Activated CD4-positive, alpha-beta T cell treated with anti-CD3 and anti-CD28 coated beads, Interleukin-2, amount 10 ng/mL, durations not matched to agents 7 days and 5 days (primary cell): ENCODE measurements at regions not wholly inside any gene's neighbourhood (a gene's known extent, or its start where the extent isn't known, plus 50 kb on each side); places are given as distances from the start of the nearest gene placed in this dataset.

Source experiments
- CTCF ChIA-PET: fragments of 350-600 bp; sonication (Branson Sonifier 250); formaldehyde crosslinking; loops from one replicate; lab custom pipeline; 2021; ENCODE audit warnings: antibody characterized with exemption; lab: Charles Lee
- POLR2A ChIA-PET: fragments of 350-600 bp; sonication (Branson Sonifier 250); formaldehyde crosslinking; loops from one replicate; lab custom pipeline; 2021; ENCODE audit warnings: antibody characterized with exemption; lab: Charles Lee
- DNase-seq: peaks from one replicate; pipeline ENCODE4 v3.0.0-alpha.2; 2020
- H3K27ac Mint-ChIP-seq: one replicate; pipeline ENCODE4 v1.8.0; 2021; ENCODE audit warnings: mild to moderate bottlenecking, moderate library complexity, mixed read lengths
- H3K27me3 Mint-ChIP-seq: one replicate; pipeline ENCODE4 v1.8.0; 2021; ENCODE audit warnings: mixed read lengths
- H3K36me3 Mint-ChIP-seq: one replicate; pipeline ENCODE4 v1.8.0; 2021; ENCODE audit warnings: low read depth, mixed read lengths
- H3K4me1 Mint-ChIP-seq: one replicate; pipeline ENCODE4 v1.8.0; 2021; ENCODE audit warnings: mixed read lengths
- H3K4me3 Mint-ChIP-seq: one replicate; pipeline ENCODE4 v1.8.0; 2021; ENCODE audit warnings: mild to moderate bottlenecking, moderate library complexity, mixed read lengths
- H3K9me3 Mint-ChIP-seq: one replicate; pipeline ENCODE4 v1.8.0; 2021; ENCODE audit warnings: mixed read lengths

- no peaks in the 10 kb centered on the region for H3K4me1 Mint-ChIP-seq
- POLR2A ChIA-PET, result no interaction called here
- H3K27ac Mint-ChIP-seq, result no peak overlapping the region
- DNase-seq, result no peak
- H3K27me3 Mint-ChIP-seq, result no peaks in the 10 kb centered on the region
- H3K36me3 Mint-ChIP-seq, result no peaks in the 10 kb centered on the region
- H3K4me3 Mint-ChIP-seq, result no peak overlapping the region
- no peaks in the 10 kb centered on the region for H3K9me3 Mint-ChIP-seq
- CTCF ChIA-PET, result no interaction called here
Measured at GRCh38 chr12:115473257-115473956, 789.4 kb upstream of the TBX3 start.

- Mint-ChIP-seq H3K9me3 (no peaks in the 10 kb centered on the region), H3K4me3 (no peak overlapping the region), H3K27ac (no peak overlapping the region), H3K36me3 (no peaks in the 10 kb centered on the region), H3K27me3 (no peaks in the 10 kb centered on the region), H3K4me1 (no peaks in the 10 kb centered on the region)
- ChIA-PET CTCF (no interaction called here), POLR2A (no interaction called here)
- DNase-seq, result no peak
Measured at GRCh38 chr12:115472852-115473251, 788.9 kb upstream of the TBX3 start.

DNA sequence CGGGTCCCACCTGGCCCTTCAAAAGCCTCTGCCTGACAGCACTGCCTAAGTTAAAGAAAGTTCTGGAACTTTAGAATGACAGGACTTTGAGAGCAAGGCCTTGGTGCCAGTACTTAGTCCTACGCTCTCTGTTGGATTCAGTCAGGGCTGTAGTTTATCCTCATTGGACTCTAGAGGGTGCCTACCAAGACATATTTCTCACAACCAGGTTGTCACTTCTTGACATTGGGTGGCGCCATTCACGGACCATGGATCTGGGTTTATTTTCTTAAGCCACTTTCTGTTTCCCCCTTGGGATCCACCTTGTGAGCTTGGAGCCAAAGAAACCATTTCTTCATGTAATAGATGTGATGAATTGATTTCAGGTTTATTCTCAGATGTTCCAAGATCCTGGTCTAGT is 787.0 kb upstream of the TBX3 start:
- Mint-ChIP-seq H3K36me3 (no peaks in the 10 kb centered on the region), H3K4me3 (no peak overlapping the region), H3K27me3 (no peaks in the 10 kb centered on the region), H3K4me1 (no peaks in the 10 kb centered on the region), H3K9me3 (no peaks in the 10 kb centered on the region), H3K27ac (no peak overlapping the region)
- DNase-seq, result no peak
- CTCF ChIA-PET, result no interaction called here
- POLR2A ChIA-PET, result no interaction called here

DNA sequence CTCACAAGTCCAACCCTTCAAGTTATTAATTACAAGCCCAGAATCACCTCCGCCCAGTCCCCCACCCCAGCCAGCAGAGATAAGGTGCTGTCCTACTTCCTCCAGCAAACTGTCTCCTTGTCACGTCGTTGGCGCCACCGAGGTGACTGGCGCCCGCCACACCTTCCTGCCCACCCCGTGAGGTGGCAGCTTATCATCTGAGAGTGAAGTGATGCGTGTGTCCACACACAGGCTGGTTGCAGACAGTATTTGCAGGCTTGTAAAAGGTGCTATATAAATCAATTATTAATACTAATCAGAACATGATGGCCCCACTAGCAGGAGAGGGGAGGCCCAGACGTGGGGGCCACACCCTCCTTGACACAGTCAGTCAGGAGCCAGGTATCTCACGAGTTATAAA is 786.6 kb upstream of the TBX3 start:
- DNase-seq, result no peak
- Mint-ChIP-seq H3K9me3 (no peaks in the 10 kb centered on the region), H3K27me3 (no peaks in the 10 kb centered on the region), H3K4me3 (no peak overlapping the region), H3K36me3 (no peaks in the 10 kb centered on the region), H3K4me1 (no peaks in the 10 kb centered on the region), H3K27ac (no peak overlapping the region)
- POLR2A ChIA-PET, result no interaction called here
- CTCF ChIA-PET, result no interaction called here

GRCh38 chr12:115468087-115468510 is 784.1 kb upstream of the TBX3 start:
- H3K9me3 Mint-ChIP-seq, result no peaks in the 10 kb centered on the region
- no peaks in the 10 kb centered on the region for H3K36me3 Mint-ChIP-seq
- no peak overlapping the region for H3K27ac Mint-ChIP-seq
- H3K4me1 Mint-ChIP-seq, result no peaks in the 10 kb centered on the region
- ChIA-PET POLR2A (no interaction called here), CTCF (no interaction called here)
- H3K4me3 Mint-ChIP-seq, result no peak overlapping the region
- no peak for DNase-seq
- no peaks in the 10 kb centered on the region for H3K27me3 Mint-ChIP-seq

DNA sequence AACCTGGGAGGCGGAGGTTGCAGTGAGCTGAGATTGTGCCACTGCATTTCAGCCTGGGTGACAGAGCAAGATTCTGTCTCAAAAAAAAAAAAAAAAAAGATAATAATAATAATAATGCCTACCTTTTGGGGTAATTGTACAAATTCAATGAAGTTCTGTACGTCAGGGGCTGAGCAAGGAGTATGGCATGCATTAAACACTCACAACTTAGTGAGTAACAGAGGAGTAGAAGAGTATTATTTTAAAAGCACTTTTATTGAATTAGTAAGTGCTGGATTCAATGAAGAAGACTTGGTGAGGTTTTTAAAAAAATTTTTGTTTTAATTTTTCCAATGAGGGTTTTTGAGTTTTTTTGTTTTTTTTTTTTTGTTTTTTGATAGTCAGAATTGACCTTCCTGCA is 783.6 kb upstream of the TBX3 start:
- ChIA-PET CTCF (no interaction called here), POLR2A (no interaction called here)
- H3K9me3 Mint-ChIP-seq, result no peaks in the 10 kb centered on the region
- DNase-seq, result no peak
- no peak overlapping the region for H3K27ac Mint-ChIP-seq
- no peaks in the 10 kb centered on the region for H3K4me1 Mint-ChIP-seq
- H3K4me3 Mint-ChIP-seq, result no peak overlapping the region
- H3K27me3 Mint-ChIP-seq, result no peaks in the 10 kb centered on the region
- no peaks in the 10 kb centered on the region for H3K36me3 Mint-ChIP-seq

- H3K9me3 Mint-ChIP-seq, result no peaks in the 10 kb centered on the region
- no peak overlapping the region for H3K27ac Mint-ChIP-seq
- CTCF ChIA-PET, result no interaction called here
- H3K36me3 Mint-ChIP-seq, result no peaks in the 10 kb centered on the region
- no peaks in the 10 kb centered on the region for H3K27me3 Mint-ChIP-seq
- POLR2A ChIA-PET, result no interaction called here
- no peaks in the 10 kb centered on the region for H3K4me1 Mint-ChIP-seq
- no peak overlapping the region for H3K4me3 Mint-ChIP-seq
- DNase-seq, result no peak
Measured at GRCh38 chr12:115466076-115466475, 782.1 kb upstream of the TBX3 start.

DNA sequence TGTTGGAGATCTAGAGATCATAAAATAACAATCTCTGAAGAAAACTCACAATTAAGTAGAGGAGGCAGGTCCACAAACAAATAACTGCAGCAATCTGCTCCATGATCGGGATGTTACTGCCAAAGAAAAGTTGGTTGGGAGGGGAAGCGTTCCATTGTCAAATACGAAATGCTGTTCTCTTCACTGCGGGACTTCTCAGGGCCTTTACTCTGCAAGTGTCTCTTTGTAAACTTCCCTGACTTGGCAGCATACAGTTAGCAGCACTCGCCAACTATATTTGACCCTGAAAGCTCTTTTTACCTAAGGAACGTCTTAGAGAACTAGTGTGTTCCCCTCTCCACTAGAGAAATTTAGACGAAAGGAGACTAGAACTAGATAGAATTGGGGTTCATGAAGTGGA is 780.7 kb upstream of the TBX3 start:
- POLR2A ChIA-PET, result no interaction called here
- H3K9me3 Mint-ChIP-seq, result no peaks in the 10 kb centered on the region

DNA sequence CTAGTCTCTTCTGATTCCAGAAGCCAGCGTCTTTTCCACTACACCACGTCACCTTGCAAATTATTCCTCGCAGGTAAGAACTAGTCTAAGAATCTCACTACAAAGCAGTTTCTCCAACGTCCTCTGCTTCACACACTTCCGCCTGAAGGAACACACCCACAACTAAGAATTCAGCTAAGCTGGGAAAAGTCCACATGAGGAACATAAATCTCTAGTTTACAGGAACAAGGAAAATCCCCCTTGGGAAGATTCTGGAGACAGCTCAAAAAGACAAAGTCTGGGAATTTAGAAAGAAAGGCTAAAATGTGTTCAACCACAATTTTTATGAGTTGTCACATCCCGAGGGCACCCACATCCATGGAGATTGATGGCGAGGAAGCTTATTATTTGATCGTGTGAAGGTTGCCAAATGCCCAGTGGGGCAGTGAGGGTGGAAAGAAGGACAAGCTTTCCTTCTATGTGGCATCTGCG is 780.2 kb upstream of the TBX3 start:
- Mint-ChIP-seq H3K4me1 (no peaks in the 10 kb centered on the region), H3K27ac (no peak overlapping the region), H3K4me3 (no peak overlapping the region), H3K27me3 (no peaks in the 10 kb centered on the region), H3K36me3 (no peaks in the 10 kb centered on the region), H3K9me3 (no peaks in the 10 kb centered on the region)
- POLR2A ChIA-PET, result no interaction called here
- CTCF ChIA-PET, result interaction anchor here (0.7 kb wide), 1 partner anchor 35 kb away, joined by 3 read pairs; no protein-coding TSS in a partner anchor
- DNase-seq, result no peak

More for the DNA sequence above, 780.7 kb upstream of the TBX3 start:
- Mint-ChIP-seq H3K4me3 (no peak overlapping the region), H3K4me1 (no peaks in the 10 kb centered on the region), H3K27ac (no peak overlapping the region), H3K27me3 (no peaks in the 10 kb centered on the region), H3K36me3 (no peaks in the 10 kb centered on the region)
- CTCF ChIA-PET, result no interaction called here
- DNase-seq, result no peak

DNA sequence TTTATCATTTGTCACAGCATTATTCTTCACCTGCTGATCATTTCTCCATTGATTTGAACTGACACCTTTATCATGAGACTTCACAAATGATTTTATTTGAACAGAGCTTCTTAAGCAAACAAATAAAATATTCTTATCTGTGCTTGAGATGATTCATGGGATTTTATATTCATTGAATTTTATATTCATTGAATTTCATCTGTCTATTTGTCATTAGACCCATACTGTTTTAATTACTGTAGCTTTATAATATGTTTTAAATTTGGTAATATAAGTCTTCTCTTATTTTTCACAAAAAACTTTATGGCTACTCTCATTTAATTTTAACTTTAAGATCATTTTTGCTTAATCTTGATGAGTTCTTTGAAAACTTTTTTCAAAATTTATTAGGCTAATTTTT is 777.4 kb upstream of the TBX3 start:
- Mint-ChIP-seq H3K4me1 (no peaks in the 10 kb centered on the region), H3K27ac (no peak overlapping the region), H3K27me3 (no peaks in the 10 kb centered on the region), H3K9me3 (no peaks in the 10 kb centered on the region), H3K36me3 (no peaks in the 10 kb centered on the region), H3K4me3 (no peak overlapping the region)
- ChIA-PET CTCF (no interaction called here), POLR2A (no interaction called here)
- no peak for DNase-seq

- CTCF ChIA-PET, result no interaction called here
- Mint-ChIP-seq H3K9me3 (no peaks in the 10 kb centered on the region), H3K4me1 (no peaks in the 10 kb centered on the region), H3K27me3 (peaks cover 6% of the 10 kb centered on the region), H3K4me3 (no peak overlapping the region), H3K27ac (no peak overlapping the region), H3K36me3 (no peaks in the 10 kb centered on the region)
- POLR2A ChIA-PET, result no interaction called here
- no peak for DNase-seq
Measured at GRCh38 chr12:115457798-115458197, 773.8 kb upstream of the TBX3 start.

GRCh38 chr12:115456946-115457689 is 773.1 kb upstream of the TBX3 start:
- Mint-ChIP-seq H3K27me3 (peaks cover 13% of the 10 kb centered on the region), H3K4me3 (no peak overlapping the region), H3K27ac (no peak overlapping the region), H3K9me3 (no peaks in the 10 kb centered on the region), H3K36me3 (no peaks in the 10 kb centered on the region), H3K4me1 (peaks cover 3% of the 10 kb centered on the region)
- ChIA-PET CTCF (no interaction called here), POLR2A (no interaction called here)
- DNase-seq, result no peak

DNA sequence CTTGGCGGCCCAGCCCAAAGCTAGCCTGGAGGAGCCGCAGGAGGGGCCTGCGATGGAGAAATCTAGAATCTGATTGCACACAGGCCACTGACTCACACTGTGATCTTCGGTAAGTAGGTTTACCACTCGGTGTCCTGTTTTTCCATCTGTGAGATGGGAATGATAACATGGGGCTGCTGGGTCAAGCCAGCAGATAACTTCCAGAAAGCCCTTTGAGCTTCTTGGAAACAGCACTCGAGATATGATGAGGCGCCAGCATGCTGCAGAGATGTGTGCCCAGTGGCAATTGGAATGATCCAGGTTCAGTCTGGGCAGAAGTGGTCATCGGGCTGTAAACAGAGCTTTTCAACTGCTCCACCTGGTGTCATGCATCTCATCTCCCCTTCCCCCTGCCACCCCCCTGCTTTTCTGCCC is 771.3 kb upstream of the TBX3 start:
- Mint-ChIP-seq H3K4me3 (no peak overlapping the region), H3K9me3 (no peaks in the 10 kb centered on the region), H3K27me3 (peaks cover 20% of the 10 kb centered on the region), H3K4me1 (peaks cover 7% of the 10 kb centered on the region), H3K27ac (no peak overlapping the region), H3K36me3 (no peaks in the 10 kb centered on the region)
- CTCF ChIA-PET, result no interaction called here
- DNase-seq, result no peak
- POLR2A ChIA-PET, result no interaction called here
